A673 (cell line): ENCODE measurements at regions not wholly inside any gene's neighbourhood (a gene's known extent, or its start where the extent isn't known, plus 50 kb on each side); places are given as distances from the start of the nearest gene placed in this dataset.
"Not testable (repeated sequence)": the region's sequence is repeated elsewhere in the genome, so short reads cannot be mapped to it uniquely, and the experiment has no call there.

ENCODE experiments used
- BruUV-seq: library from RNA; stranded (reverse); fragments of 400-500 nt; replicated peaks from 2 replicates; lab custom pipeline; 2021; lab: Mats Ljungman, UMichigan
- CTCF ChIA-PET: fragments of 300-600 bp; sonication (Branson Sonifier 250); formaldehyde crosslinking; loops from one replicate; lab custom pipeline; 2022; ENCODE audit warnings: antibody characterized with exemption; lab: Charles Lee
- POLR2A ChIA-PET: fragments of 300-600 bp; sonication (Branson Sonifier 250); formaldehyde crosslinking; loops from one replicate; lab custom pipeline; 2022; ENCODE audit warnings: antibody characterized with exemption; ENCODE audit not compliant: low non-redundant PET; lab: Charles Lee
- DNase-seq: peaks from one replicate; pipeline ENCODE4 v3.0.0-alpha.2; 2015; ENCODE audit warnings: low spot score
- H3K27ac ChIP-seq: fragments of 200-600 bp; sonication (generic); 2 replicates; pipeline ENCODE4 v1.5.1; 2016; ENCODE audit warnings: mixed run types, low read depth, mild to moderate bottlenecking, mixed read lengths, antibody characterized with exemption, low read length; ENCODE audit not compliant: poor library complexity, severe bottlenecking
- H3K27me3 ChIP-seq: fragments of 200-600 bp; sonication (generic); replicated peaks from 2 replicates; pipeline ENCODE4 v1.6.1; 2017; ENCODE audit warnings: mixed run types, low read depth, mild to moderate bottlenecking, mixed read lengths, antibody characterized with exemption, low read length; ENCODE audit not compliant: insufficient read depth, poor library complexity
- H3K36me3 ChIP-seq: fragments of 200-600 bp; sonication (generic); 2 replicates; pipeline ENCODE4 v1.6.1; 2016; ENCODE audit warnings: mixed run types, mild to moderate bottlenecking, mixed read lengths, antibody characterized with exemption, low read length; ENCODE audit not compliant: insufficient read depth, poor library complexity, severe bottlenecking
- H3K4me1 ChIP-seq: fragments of 200-600 bp; sonication (generic); 2 replicates; pipeline ENCODE4 v1.6.1; 2017; ENCODE audit warnings: mixed run types, mild to moderate bottlenecking, mixed read lengths, antibody characterized with exemption, low read length; ENCODE audit not compliant: insufficient read depth, poor library complexity, severe bottlenecking
- H3K4me3 ChIP-seq: fragments of 200-600 bp; sonication (generic); 2 replicates; pipeline ENCODE4 v1.5.1; 2016; ENCODE audit warnings: low read depth, mixed run types, mild to moderate bottlenecking, mixed read lengths, low read length; ENCODE audit not compliant: poor library complexity, severe bottlenecking
- H3K9me3 ChIP-seq: fragments of 200-600 bp; sonication (generic); 2 replicates; pipeline ENCODE4 v1.6.1; 2016; ENCODE audit warnings: mixed run types, low read depth, mild to moderate bottlenecking, mixed read lengths, antibody characterized with exemption, low read length; ENCODE audit not compliant: poor library complexity, severe bottlenecking
- CTCF ChIP-seq: fragments of 300-800, 200-600 bp; sonication (generic); conservative IDR thresholded peaks from 2 replicates; pipeline ENCODE4 v1.5.1; 2017; ENCODE audit warnings: low read depth, mild to moderate bottlenecking, antibody characterized with exemption, low read length, moderate library complexity, mixed read lengths
- EZH2 ChIP-seq: fragments of 200-600 bp; sonication (generic); IDR thresholded peaks from 2 replicates; pipeline ENCODE4 v1.6.1; 2017; ENCODE audit warnings: borderline replicate concordance, low read depth, mild to moderate bottlenecking, mixed read lengths, antibody characterized with exemption, low read length; ENCODE audit not compliant: poor library complexity, severe bottlenecking
- intact Hi-C: fragments of 100-400 bp; cut with micrococcal nuclease; formaldehyde crosslinking; loops from one replicate; pipeline ENCODE4 v1.10.0; 2022; ENCODE audit not compliant: unreplicated experiment

- Histone ChIP-seq H3K9me3 (no peaks in the 10 kb centered on the region), H3K27me3 (no peaks in the 10 kb centered on the region), H3K4me1 (no peaks in the 10 kb centered on the region), H3K4me3 (no peak overlapping the region), H3K27ac (no peak overlapping the region), H3K36me3 (no peaks in the 10 kb centered on the region)
- DNase-seq = no peak
- TF ChIP-seq EZH2 = no peak
- no peak for TF ChIP-seq CTCF
- CTCF ChIA-PET = no interaction called here
- no TSS peak for BruUV-seq
- POLR2A ChIA-PET = no interaction called here
- intact Hi-C loops = no loop called here
Observed at GRCh38 chrX:40893251-40893910, 158.0 kb upstream of the MED14 start.

GRCh38 chrX:40895246-40895645 is 159.9 kb upstream of the MED14 start:
- ChIA-PET CTCF (no interaction called here), POLR2A (no interaction called here)

GRCh38 chrX:40897718-40898270 is 162.5 kb upstream of the MED14 start:
- ChIA-PET POLR2A (no interaction called here), CTCF (no interaction called here)
- intact Hi-C loops = no loop called here
- Histone ChIP-seq H3K4me3 (no peak overlapping the region), H3K27ac (no peak overlapping the region), H3K4me1 (no peaks in the 10 kb centered on the region), H3K9me3 (no peaks in the 10 kb centered on the region), H3K27me3 (no peaks in the 10 kb centered on the region), H3K36me3 (no peaks in the 10 kb centered on the region)
- BruUV-seq = no TSS peak
- DNase-seq = no peak
- TF ChIP-seq EZH2 = no peak

More at GRCh38 chrX:40895246-40895645, 159.9 kb upstream of the MED14 start:
- TF ChIP-seq CTCF = no peak
- no peak for TF ChIP-seq EZH2
- Histone ChIP-seq H3K9me3 (no peaks in the 10 kb centered on the region), H3K27me3 (no peaks in the 10 kb centered on the region), H3K36me3 (no peaks in the 10 kb centered on the region), H3K4me3 (no peak overlapping the region), H3K4me1 (no peaks in the 10 kb centered on the region), H3K27ac (no peak overlapping the region)
- no peak for DNase-seq
- BruUV-seq = no TSS peak
- intact Hi-C loops = no loop called here

GRCh38 chrX:40904739-40905138 is 169.4 kb upstream of the MED14 start:
- DNase-seq, intact Hi-C loops, H3K4me3 ChIP-seq, H3K9me3 ChIP-seq, POLR2A ChIA-PET, BruUV-seq, CTCF ChIA-PET, H3K27me3 ChIP-seq, H3K4me1 ChIP-seq, H3K36me3 ChIP-seq, H3K27ac ChIP-seq: not testable (repeated sequence)
